RCC 7860 (cell line): ENCODE measurements at regions not wholly inside any gene's neighbourhood (a gene's known extent, or its start where the extent isn't known, plus 50 kb on each side); places are given as distances from the start of the nearest gene placed in this dataset.

Experiments
- DNase-seq: peaks from one replicate; pipeline ENCODE4 v3.0.0-alpha.2; 2015; ENCODE audit warnings: low spot score
- FAIRE-seq: peaks from 2 replicates; lab custom pipeline; 2012; peaks lifted over from hg19 to GRCh38; lab: Jason Lieb, UNC

- FAIRE-seq, result no peak
- DNase-seq, result no peak
These were observed 762.6 kb upstream of the GOLIM4 start for GRCh38 chr3:168858327-168858726.

GRCh38 chr3:168850109-168850508 is 754.4 kb upstream of the GOLIM4 start:
- DNase-seq, result no peak
- no peak for FAIRE-seq

- FAIRE-seq, result peak; percentile 53
- no peak for DNase-seq
These were observed 751.7 kb upstream of the GOLIM4 start for GRCh38 chr3:168847291-168847883.

DNA sequence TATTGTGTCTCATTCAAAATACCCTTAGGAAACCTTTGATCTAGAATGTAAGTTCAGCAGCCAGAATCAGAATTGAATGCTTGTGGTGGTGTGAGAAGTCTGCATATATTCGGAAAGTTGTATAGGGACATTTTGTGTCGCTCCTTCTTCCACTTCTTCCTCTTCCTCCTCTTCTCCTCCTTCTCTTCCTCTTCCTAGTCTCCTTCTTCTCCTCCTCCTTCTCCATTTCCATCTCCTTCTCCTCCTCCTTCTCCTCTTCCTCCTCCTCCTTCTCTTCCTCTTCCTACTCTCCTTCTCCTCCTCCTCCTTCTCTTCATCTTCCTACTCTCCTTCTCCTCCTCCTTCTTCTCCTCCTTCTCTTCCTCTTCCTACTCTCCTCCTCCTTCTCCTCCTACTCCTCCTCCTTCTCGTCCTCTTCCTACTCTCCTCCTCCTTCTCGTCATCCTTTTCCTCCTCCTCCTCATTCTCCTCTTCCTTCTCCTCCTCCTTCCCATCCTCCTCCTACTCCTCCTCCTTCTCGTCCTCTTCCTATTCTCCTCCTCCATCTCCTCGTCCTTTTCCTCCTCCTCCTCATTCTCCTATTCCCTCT is 749.3 kb upstream of the GOLIM4 start:
- FAIRE-seq (no peak), DNase-seq (no peak)

- no peak for DNase-seq
These were observed 748.7 kb upstream of the GOLIM4 start for GRCh38 chr3:168844472-168844871.

GRCh38 chr3:168843481-168843880 is 747.8 kb upstream of the GOLIM4 start:
- FAIRE-seq (no peak), DNase-seq (no peak)

More at GRCh38 chr3:168844472-168844871, 748.7 kb upstream of the GOLIM4 start:
- no peak for FAIRE-seq

DNA sequence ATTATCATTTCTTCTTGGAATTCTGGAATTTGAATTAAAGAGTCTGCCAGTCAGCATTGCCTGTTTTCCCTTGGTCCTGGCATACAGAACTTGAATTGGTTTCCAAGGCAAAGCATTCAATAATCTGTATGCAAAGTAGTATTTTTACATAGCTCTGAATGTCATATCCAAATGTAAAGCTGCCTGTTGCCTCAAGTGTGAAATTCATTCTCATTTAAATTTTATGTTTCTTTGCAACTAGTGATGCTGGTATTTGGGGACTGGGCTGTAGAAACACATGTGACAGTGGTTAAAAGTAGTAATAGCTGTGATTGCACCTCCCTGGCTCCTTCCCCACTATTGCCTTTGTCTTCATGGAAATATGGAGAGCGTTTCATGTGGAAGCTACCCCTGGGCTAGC is 743.9 kb upstream of the GOLIM4 start:
- DNase-seq (no peak), FAIRE-seq (no peak)

DNA sequence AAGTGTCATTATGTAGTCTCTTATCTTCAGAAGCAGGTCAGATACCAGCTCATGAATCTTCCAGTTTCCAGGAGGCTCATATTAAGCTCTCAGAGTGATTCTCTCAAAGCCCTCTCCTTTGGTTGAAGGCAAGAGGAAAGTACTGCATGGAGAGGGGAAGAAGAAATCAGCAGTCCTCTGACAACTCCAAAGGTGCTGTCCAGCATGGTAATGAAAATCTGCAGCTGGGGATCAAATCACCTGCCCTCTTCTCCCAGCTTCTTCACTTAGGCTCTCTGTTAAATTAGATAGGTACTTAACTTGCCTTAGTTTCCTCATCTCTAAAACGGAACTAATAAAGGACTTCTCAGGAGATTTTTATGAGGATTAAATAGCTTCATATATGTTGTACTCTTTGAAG is 738.8 kb upstream of the GOLIM4 start:
- no peak for DNase-seq
- no peak for FAIRE-seq

GRCh38 chr3:168828943-168829342 is 733.2 kb upstream of the GOLIM4 start:
- DNase-seq (no peak), FAIRE-seq (no peak)

- DNase-seq, result no peak
- FAIRE-seq, result no peak
These were observed 732.8 kb upstream of the GOLIM4 start for GRCh38 chr3:168828536-168828935.

DNA sequence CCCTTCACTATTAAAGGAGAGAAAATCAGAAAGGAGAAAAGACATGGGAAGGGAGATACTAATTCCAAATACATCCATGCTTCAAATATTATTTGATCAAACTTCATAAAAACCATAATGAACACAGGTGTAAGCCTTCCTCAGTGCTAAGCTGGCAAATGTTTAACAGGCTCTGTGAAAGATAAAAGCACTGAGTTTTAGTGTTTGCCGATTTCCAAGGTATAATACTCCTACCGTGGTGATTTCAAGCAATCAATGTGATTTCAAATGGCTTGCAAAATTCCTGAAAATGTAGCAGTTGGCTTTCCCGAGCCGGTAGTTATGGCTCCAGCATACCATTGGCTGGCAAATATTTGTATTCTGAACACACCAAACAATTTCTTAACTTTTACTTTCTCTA is 732.3 kb upstream of the GOLIM4 start:
- FAIRE-seq, result no peak
- DNase-seq, result no peak

GRCh38 chr3:168824107-168824506 is 728.4 kb upstream of the GOLIM4 start:
- no peak for DNase-seq
- no peak for FAIRE-seq

- no peak for DNase-seq
- FAIRE-seq, result no peak
These were observed 727.7 kb upstream of the GOLIM4 start for GRCh38 chr3:168823466-168823865.

GRCh38 chr3:168820810-168821415 is 725.2 kb upstream of the GOLIM4 start:
- FAIRE-seq, result no peak

DNA sequence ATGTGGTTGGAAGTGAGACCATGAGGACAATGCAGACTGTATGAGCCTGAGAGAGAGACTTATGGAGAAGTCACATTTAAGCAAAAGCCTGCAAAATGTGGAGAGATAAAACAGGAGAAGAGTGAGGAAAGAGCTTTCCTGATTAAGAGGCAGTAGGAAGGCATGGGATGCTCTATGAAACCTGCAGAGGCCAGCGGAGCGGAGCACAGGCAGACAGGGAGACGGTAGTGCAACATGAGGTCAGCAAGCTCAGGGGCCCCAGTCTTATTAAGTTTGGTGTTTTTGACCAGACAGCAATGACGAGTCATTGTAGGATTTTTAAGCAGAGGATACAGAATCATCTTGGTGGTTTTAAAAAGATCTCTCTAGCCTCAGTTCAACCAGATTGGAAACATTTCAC is 721.5 kb upstream of the GOLIM4 start:
- no peak for FAIRE-seq
- DNase-seq, result no peak

More at GRCh38 chr3:168820810-168821415, 725.2 kb upstream of the GOLIM4 start:
- no peak for DNase-seq

GRCh38 chr3:168815946-168816345 is 720.2 kb upstream of the GOLIM4 start:
- no peak for DNase-seq
- FAIRE-seq, result no peak

DNA sequence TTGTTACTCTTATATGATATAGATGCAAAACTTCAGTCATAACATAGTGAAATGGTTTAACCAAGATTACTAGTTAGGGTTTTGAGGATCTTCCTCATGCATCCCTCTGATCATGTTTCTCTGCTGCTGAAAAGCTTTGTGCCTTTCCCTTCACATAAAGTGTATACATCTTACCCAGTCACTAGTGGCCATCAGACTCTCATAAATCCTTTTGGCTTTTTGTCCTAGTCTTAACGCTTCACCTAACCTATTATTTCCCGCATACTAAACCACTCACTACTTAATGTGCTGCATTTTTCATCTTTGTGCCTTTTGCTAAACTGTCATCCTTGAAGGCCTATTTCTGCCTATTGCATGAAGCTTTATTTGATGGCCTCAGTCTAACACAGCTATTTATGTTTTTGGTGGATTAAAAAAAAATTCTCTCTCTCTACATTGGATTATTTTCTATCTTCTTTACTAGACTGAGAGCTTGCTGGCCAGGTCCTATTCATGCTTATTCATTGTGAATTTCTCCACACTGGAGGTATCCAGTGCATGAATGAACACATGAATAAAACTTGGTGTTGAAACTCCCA is 717.6 kb upstream of the GOLIM4 start:
- DNase-seq (no peak), FAIRE-seq (no peak)

DNA sequence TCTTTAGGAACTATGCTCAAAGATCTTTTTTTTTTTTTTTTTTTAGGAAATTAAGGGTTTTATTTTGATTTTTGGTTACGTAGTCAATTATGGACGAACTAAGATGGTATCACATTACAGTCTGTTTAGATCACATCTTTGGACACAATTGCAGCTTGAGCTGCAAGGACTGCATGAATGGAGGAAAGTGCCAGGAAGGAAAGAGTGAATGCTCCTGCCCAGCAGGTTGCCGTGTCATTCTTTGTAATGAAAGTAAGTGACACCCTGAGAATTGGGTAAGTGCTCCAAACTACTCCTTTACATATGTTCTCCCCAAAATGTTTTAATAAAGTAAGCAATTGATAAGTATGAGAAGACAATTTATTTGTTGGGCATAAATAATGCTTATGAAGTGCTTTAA is 716.5 kb upstream of the GOLIM4 start:
- DNase-seq (no peak), FAIRE-seq (no peak)

GRCh38 chr3:168808596-168808995 is 712.9 kb upstream of the GOLIM4 start:
- no peak for DNase-seq
- no peak for FAIRE-seq

- FAIRE-seq (no peak), DNase-seq (no peak)
These were observed 711.7 kb upstream of the GOLIM4 start for GRCh38 chr3:168807448-168807847.

DNA sequence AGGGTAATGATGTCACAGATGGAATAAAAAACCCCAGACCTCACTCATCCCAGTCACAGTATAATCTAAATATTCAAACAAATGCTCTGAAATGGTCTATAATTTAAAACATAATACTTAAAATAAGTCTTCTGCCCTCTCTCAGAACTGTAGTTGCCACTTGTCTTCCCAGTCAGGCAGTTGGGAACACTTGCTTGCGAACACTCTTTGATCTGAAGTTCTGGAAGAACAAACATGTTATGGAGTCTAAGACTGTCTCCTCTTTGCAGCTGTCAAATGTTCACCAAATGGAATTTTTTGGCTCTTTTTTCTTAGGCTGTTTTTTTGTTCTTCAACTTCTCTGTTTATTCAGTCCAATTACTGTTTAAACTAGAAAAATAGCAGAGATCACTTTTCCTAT is 711.1 kb upstream of the GOLIM4 start:
- DNase-seq (no peak), FAIRE-seq (no peak)

DNA sequence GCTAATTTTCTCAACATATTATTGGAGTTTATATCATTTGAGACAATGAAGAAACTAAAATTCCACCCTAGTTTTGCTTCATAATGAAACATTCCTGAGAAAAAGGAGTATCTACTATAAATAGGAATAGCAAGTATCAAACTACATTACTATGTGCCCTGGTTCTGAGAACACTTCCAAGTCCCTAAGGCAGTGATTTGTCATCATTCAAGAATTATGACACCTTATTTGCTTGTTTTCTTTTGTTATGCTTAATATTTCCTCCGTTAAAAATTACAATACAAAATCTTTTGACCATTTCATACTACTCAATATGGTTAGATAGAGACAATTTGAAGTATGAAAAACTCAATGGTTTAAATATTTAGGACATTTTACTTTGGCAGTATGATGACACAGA is 707.8 kb upstream of the GOLIM4 start:
- DNase-seq, result no peak

More for the DNA sequence above, 707.8 kb upstream of the GOLIM4 start:
- FAIRE-seq, result no peak
